HUES64 (cell line): ENCODE measurements at regions not wholly inside any gene's neighbourhood (a gene's known extent, or its start where the extent isn't known, plus 50 kb on each side); places are given as distances from the start of the nearest gene placed in this dataset.
A peak's percentile ranks its signal among the peaks of the same experiment; 100 is the strongest.
"Not testable (repeated sequence)": the region's sequence is repeated elsewhere in the genome, so short reads cannot be mapped to it uniquely, and the experiment has no call there.

Experiments
- H3K27ac ChIP-seq: 2 replicates; pipeline ENCODE4 v1.7.0; 2013; ENCODE audit warnings: low read depth, low read length, inconsistent platforms
- H3K27me3 ChIP-seq: 2 replicates; pipeline ENCODE4 v1.6.1; 2013; ENCODE audit warnings: mild to moderate bottlenecking, low read length; ENCODE audit not compliant: insufficient read depth
- H3K36me3 ChIP-seq: 2 replicates; pipeline ENCODE4 v1.6.1; 2013; ENCODE audit warnings: mild to moderate bottlenecking, low read length; ENCODE audit not compliant: insufficient read depth
- H3K4me1 ChIP-seq: 2 replicates; pipeline ENCODE4 v1.6.1; 2013; ENCODE audit warnings: mild to moderate bottlenecking, low read length, moderate library complexity; ENCODE audit not compliant: insufficient read depth
- H3K4me3 ChIP-seq: 2 replicates; pipeline ENCODE4 v1.5.1; 2013; ENCODE audit warnings: mild to moderate bottlenecking, low read length, moderate library complexity
- H3K9ac ChIP-seq: 2 replicates; pipeline ENCODE4 v1.6.1; 2013; ENCODE audit warnings: mild to moderate bottlenecking, low read depth, low read length
- H3K9me3 ChIP-seq: 2 replicates; pipeline ENCODE4 v1.6.1; 2013; ENCODE audit warnings: low read depth, low read length; ENCODE audit not compliant: insufficient read depth
- WGBS: fragments of 150-250, 120-280 bp; methylation state at CpG from one replicate; pipeline ENCODE4 v1.1.7; 2013; ENCODE audit warnings: missing lambda C conversion rate; 5-methylcytosine and 5-hydroxymethylcytosine counted together

- H3K9me3 ChIP-seq, result no peaks in the 10 kb centered on the region
- no peak overlapping the region for H3K9ac ChIP-seq
- H3K4me1 ChIP-seq, result peaks cover 34% of the 10 kb centered on the region
- no peaks in the 10 kb centered on the region for H3K27me3 ChIP-seq
- H3K4me3 ChIP-seq, result no peak overlapping the region
- no peaks in the 10 kb centered on the region for H3K36me3 ChIP-seq
- H3K27ac ChIP-seq, result peak overlapping the region; percentile 83; the same call in 1 of the 2 replicates
- WGBS, result 53% methylated on average over 3 of the region's 3 CpGs
These were observed 285.8 kb upstream of the MAP2 start for GRCh38 chr2:209138079-209138478.

GRCh38 chr2:209141142-209141541 lies 282.7 kb upstream of the MAP2 start:
- WGBS, result 79% methylated on average over 2 of the region's 3 CpGs
- H3K4me1 ChIP-seq, result peaks cover 46% of the 10 kb centered on the region
- H3K9ac ChIP-seq, result no peak overlapping the region
- no peak overlapping the region for H3K4me3 ChIP-seq
- H3K27me3 ChIP-seq, result no peaks in the 10 kb centered on the region
- H3K36me3 ChIP-seq, result no peaks in the 10 kb centered on the region
- H3K27ac ChIP-seq, result no peak overlapping the region
- H3K9me3 ChIP-seq, result no peaks in the 10 kb centered on the region

DNA sequence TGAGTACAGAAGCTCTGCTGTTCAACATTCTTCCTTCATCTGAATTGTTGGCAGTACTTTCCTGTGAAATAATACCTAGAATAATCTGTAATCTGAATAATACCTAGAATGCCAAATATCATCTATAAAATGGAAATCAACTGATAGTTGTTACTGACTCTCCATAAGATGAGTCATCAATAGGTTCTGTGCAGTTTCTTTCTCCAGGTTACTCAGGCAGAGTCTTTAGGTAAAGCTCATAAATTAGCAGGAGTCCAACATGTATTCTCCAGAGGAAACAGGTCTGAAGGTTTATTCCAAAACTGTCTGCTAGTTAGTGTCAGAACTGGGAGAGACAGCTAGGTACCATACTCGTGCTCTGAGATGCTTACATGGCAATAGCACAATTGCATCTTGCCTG lies 282.0 kb upstream of the MAP2 start:
- Histone ChIP-seq H3K27me3 (no peaks in the 10 kb centered on the region), H3K27ac (no peak overlapping the region), H3K9me3 (no peaks in the 10 kb centered on the region), H3K4me1 (peaks cover 52% of the 10 kb centered on the region), H3K36me3 (no peaks in the 10 kb centered on the region), H3K9ac (no peak overlapping the region), H3K4me3 (no peak overlapping the region)
- WGBS, result 83% methylated on average over 1 of the region's 1 CpG

DNA sequence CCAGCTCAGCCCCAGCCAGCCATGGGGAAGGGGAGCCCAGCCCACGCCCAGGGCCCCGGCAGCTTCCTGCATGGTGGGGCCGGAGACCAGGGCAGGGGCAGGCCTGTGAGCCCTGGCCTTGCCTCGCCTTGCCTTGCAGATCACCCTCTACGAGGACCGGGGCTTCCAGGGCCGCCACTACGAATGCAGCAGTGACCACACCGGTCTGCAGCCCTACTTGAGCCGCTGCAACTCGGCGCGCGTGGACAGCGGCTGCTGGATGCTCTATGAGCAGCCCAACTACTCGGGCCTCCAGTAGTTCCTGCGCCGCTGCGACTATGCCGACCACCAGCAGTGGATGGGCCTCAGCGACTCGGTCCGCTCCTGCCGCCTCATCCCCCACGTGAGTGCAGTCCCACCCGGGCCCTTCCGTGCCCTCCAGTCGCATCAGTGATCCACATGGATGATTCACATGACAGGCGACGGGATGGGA lies 278.6 kb upstream of the MAP2 start:
- H3K9ac ChIP-seq, H3K36me3 ChIP-seq, H3K9me3 ChIP-seq, H3K27me3 ChIP-seq, H3K4me3 ChIP-seq: not testable (repeated sequence)
- Histone ChIP-seq H3K27ac (peak overlapping the region; percentile 32; the same call in 1 of the 2 replicates), H3K4me1 (peaks cover 31% of the 10 kb centered on the region)
- WGBS, result 95% methylated on average over 30 of the region's 30 CpGs

GRCh38 chr2:209145941-209146681 lies 277.7 kb upstream of the MAP2 start:
- H3K4me1 ChIP-seq, result peaks cover 30% of the 10 kb centered on the region
- no peak overlapping the region for H3K4me3 ChIP-seq
- H3K9me3 ChIP-seq, result no peaks in the 10 kb centered on the region
- H3K9ac ChIP-seq, result no peak overlapping the region
- peak overlapping the region; percentile 78; the same call in 1 of the 2 replicates for H3K27ac ChIP-seq
- no peaks in the 10 kb centered on the region for H3K27me3 ChIP-seq
- no peaks in the 10 kb centered on the region for H3K36me3 ChIP-seq
- 81% methylated on average over 7 of the region's 7 CpGs for WGBS

DNA sequence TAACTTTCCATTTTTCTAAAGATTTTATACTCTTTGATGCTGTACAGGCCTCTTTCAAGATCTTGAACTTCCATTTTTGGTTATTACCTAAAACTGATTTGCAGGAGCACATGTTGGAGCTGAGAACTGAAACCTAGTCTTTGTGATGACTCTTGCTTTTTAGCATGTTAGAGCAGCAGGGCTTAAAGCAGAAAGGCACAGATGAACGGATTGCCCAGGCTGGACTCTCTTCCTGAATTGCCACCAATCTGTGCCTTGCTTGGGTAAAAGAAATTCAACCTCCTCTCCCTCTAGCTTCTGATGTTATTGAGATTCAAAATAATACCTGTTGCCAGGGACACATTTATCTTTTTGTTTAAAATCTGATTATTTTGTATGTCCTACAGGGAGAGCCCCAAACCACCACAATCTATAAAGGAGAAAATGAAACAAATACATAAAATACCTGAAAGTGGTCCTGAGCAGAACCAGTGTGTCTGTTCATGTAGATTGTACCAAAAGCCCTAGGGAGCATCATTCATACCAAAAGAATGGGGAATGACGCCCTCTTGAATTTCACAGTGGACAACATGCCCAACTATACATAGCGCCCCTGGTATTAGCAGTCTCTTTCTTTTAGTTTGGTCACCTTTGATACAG lies 277.0 kb upstream of the MAP2 start:
- Histone ChIP-seq H3K4me3 (no peak overlapping the region), H3K27ac (no peak overlapping the region), H3K9ac (no peak overlapping the region), H3K27me3 (no peaks in the 10 kb centered on the region), H3K9me3 (no peaks in the 10 kb centered on the region), H3K4me1 (peaks cover 23% of the 10 kb centered on the region), H3K36me3 (no peaks in the 10 kb centered on the region)
- WGBS, result 93% methylated on average over 3 of the region's 3 CpGs

DNA sequence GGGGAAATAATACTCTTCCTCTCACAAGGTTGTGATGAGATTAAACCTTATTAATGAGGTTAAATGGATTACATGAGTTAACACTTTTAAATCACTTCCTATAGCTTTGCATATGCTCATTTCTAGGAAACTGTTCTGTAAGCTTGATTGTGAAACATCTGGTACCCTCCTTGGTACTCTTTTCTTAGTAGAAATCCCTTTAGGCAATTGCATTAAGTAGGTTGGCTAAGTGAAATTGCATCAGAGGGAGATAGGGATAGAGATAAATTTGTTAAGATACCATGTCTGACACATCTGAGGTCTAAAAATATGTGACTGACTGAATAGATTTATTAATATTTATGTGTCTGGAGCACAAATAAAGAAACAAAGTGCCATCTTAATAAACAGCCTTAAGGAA lies 275.9 kb upstream of the MAP2 start:
- H3K4me3 ChIP-seq, result no peak overlapping the region
- no peak overlapping the region for H3K27ac ChIP-seq
- H3K9me3 ChIP-seq, result no peaks in the 10 kb centered on the region
- H3K9ac ChIP-seq, result no peak overlapping the region
- H3K36me3 ChIP-seq, result no peaks in the 10 kb centered on the region
- no peaks in the 10 kb centered on the region for H3K27me3 ChIP-seq
- H3K4me1 ChIP-seq, result peaks cover 20% of the 10 kb centered on the region

GRCh38 chr2:209160800-209161588 lies 262.9 kb upstream of the MAP2 start:
- no peaks in the 10 kb centered on the region for H3K9me3 ChIP-seq
- H3K36me3 ChIP-seq, result no peaks in the 10 kb centered on the region
- H3K27ac ChIP-seq, result no peak overlapping the region
- no peak overlapping the region for H3K9ac ChIP-seq
- no peaks in the 10 kb centered on the region for H3K27me3 ChIP-seq
- peaks cover 22% of the 10 kb centered on the region for H3K4me1 ChIP-seq
- 92% methylated on average over 7 of the region's 7 CpGs for WGBS
- no peak overlapping the region for H3K4me3 ChIP-seq

DNA sequence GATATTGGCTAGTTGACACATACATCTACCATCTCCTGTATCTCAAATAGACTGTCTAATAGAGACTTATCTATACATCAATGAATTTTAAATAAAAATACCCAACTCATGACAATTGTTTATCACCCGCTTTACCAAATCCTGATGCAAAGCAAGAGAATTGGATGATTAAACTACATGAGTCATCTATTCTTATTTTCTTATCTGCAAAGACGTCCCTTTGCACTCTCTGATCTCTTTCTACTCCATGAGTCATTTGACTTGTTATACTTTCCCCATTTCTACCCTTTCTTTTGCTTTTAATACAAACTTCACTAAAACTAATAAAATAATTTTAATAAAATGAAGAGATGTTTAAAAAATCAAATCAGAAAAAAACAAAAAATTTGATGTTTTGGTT lies 261.7 kb upstream of the MAP2 start:
- Histone ChIP-seq H3K36me3 (no peaks in the 10 kb centered on the region), H3K9ac (no peak overlapping the region), H3K27ac (no peak overlapping the region), H3K27me3 (no peaks in the 10 kb centered on the region), H3K9me3 (no peaks in the 10 kb centered on the region), H3K4me1 (peaks cover 15% of the 10 kb centered on the region; the same call in 1 of the 2 replicates), H3K4me3 (no peak overlapping the region)
- 90% methylated on average over 2 of the region's 2 CpGs for WGBS

DNA sequence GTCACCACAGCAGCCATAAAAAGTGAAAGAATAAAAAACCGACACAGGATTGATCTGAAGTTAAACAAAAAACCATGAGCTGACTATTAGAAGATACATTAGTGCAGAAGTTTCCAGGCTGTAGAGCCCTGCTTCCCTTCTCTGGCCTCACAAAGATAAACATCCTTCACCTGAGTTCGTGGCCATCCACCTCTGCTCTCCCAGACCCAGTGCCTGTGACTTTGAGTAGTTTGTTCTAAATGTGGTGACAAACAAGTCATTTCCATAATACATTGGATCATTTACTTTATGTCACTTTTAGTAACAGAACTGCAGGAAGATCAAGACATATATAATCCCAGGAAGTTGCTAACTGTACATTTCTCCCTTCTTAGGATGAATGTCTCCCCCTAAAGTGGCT lies 241.9 kb upstream of the MAP2 start:
- H3K9ac ChIP-seq, result no peak overlapping the region
- no peaks in the 10 kb centered on the region for H3K36me3 ChIP-seq
- 0 out of 2 replicates have a peak, but pooled peaks cover 3% of the 10 kb centered on the region for H3K9me3 ChIP-seq
- H3K4me3 ChIP-seq, result no peak overlapping the region
- WGBS, result 100% methylated on average over 1 of the region's 2 CpGs
- H3K27me3 ChIP-seq, result no peaks in the 10 kb centered on the region
- no peak overlapping the region for H3K27ac ChIP-seq
- no peaks in the 10 kb centered on the region for H3K4me1 ChIP-seq

- not testable (repeated sequence) for H3K36me3 ChIP-seq, H3K9me3 ChIP-seq, H3K27me3 ChIP-seq, H3K4me3 ChIP-seq, H3K4me1 ChIP-seq, H3K9ac ChIP-seq, H3K27ac ChIP-seq
- WGBS, result 100% methylated on average over 1 of the region's 1 CpG
These were observed 237.0 kb upstream of the MAP2 start for GRCh38 chr2:209186886-209187285.
